SH-SY5Y (cell line): ENCODE measurements at regions not wholly inside any gene's neighbourhood (a gene's known extent, or its start where the extent isn't known, plus 50 kb on each side); places are given as distances from the start of the nearest gene placed in this dataset.

ENCODE experiments used
- GATA2 ChIP-seq: IDR thresholded peaks from 2 replicates; pipeline ENCODE4 v1.6.1; 2011; ENCODE audit warnings: mild to moderate bottlenecking, low read depth, low read length
- GATA3 ChIP-seq: IDR thresholded peaks from 2 replicates; pipeline ENCODE4 v1.6.1; 2011; ENCODE audit warnings: low read depth, mild to moderate bottlenecking, low read length, moderate library complexity

DNA sequence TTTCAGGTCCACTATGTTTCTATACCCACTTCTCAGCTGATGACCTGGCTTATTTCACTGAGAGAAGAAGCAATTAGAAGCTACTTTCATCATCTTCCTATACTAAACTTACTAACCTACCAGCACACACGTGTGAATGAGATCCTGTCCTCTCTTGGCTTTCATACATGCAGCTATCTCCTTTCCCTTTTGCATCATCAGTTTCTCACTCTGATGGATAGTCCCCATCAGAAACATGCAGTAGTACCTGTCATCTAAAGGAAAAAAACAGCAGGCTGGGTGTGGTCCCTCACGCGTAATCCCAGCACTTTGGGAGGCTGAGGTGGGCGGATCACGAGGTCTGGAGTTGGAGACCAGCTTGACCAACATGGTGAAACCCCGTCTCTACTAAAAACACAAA lies 237.6 kb upstream of the C2CD4B start:
- TF ChIP-seq GATA3 = no peak
- TF ChIP-seq GATA2 = no peak
